Neural crest cell (in vitro differentiated cells): ENCODE measurements at regions not wholly inside any gene's neighbourhood (a gene's known extent, or its start where the extent isn't known, plus 50 kb on each side); places are given as distances from the start of the nearest gene placed in this dataset.

Experiments used
- DNase-seq: peaks from one replicate; pipeline ENCODE4 v3.0.0; 2021; ENCODE audit warnings: low read depth, mixed read lengths, low spot score
- H3K27ac Mint-ChIP-seq: one replicate; pipeline ENCODE4 v1.8.0; 2021; ENCODE audit warnings: mild to moderate bottlenecking, mixed read lengths; ENCODE audit not compliant: unreplicated experiment
- H3K27me3 Mint-ChIP-seq: 2 replicates; pipeline ENCODE4 v1.8.0; 2021; ENCODE audit warnings: low read depth, mild to moderate bottlenecking, mixed read lengths
- H3K36me3 Mint-ChIP-seq: 2 replicates; pipeline ENCODE4 v1.8.0; 2021; ENCODE audit warnings: low read depth, mild to moderate bottlenecking, mixed read lengths
- H3K4me1 Mint-ChIP-seq: 2 replicates; pipeline ENCODE4 v1.8.0; 2021; ENCODE audit warnings: mixed read lengths
- H3K4me3 Mint-ChIP-seq: one replicate; pipeline ENCODE4 v1.8.0; 2021; ENCODE audit warnings: mild to moderate bottlenecking, mixed read lengths
- H3K9me3 Mint-ChIP-seq: 2 replicates; pipeline ENCODE4 v1.8.0; 2021; ENCODE audit warnings: mixed read lengths
- TF ChIP-seq, protein P1 (sequence below): fragments of 200-600 bp; sonication (generic); conservative IDR thresholded peaks from 2 replicates; pipeline ENCODE4 v1.5.0; 2021; ENCODE audit warnings: antibody characterized with exemption, mild to moderate bottlenecking

DNA sequence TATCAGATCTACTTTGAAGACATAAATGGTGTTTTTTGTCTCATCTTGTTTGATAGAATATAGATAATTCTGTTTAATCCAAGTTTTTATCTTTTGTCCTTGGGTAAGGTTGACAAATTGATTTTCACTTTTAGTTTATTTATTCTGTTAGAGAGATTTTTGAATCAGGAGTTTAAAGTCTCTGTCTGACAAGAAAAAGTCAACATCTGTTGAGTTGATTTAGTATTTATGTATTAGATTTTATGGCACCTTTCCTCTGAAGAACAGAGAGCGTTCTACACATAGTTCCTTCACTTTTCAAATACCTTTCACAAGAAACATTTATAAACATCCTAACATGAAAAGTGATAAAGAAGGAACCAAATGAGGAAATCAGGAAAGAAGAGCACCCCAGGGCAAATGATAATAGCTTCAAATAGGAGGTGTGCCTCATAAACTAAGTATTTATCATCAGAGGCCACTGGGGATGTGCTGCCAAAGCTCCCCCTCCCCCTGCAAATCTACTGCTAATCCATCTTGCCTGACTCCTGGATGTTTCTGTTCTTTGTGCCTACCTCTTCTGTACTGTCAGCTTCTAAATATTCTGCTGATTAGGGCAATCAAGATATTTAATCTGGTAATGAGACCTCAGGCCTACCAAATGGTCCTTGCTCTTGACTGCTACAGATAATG, 457.7 kb upstream of the CHD1 start:
- peaks cover 3% of the 10 kb centered on the region for H3K36me3 Mint-ChIP-seq
- DNase-seq: no peak
- no peaks in the 10 kb centered on the region for H3K27me3 Mint-ChIP-seq
- peaks cover 9% of the 10 kb centered on the region for H3K9me3 Mint-ChIP-seq
- H3K4me3 Mint-ChIP-seq: no peak overlapping the region
- TF ChIP-seq, protein P1, sequence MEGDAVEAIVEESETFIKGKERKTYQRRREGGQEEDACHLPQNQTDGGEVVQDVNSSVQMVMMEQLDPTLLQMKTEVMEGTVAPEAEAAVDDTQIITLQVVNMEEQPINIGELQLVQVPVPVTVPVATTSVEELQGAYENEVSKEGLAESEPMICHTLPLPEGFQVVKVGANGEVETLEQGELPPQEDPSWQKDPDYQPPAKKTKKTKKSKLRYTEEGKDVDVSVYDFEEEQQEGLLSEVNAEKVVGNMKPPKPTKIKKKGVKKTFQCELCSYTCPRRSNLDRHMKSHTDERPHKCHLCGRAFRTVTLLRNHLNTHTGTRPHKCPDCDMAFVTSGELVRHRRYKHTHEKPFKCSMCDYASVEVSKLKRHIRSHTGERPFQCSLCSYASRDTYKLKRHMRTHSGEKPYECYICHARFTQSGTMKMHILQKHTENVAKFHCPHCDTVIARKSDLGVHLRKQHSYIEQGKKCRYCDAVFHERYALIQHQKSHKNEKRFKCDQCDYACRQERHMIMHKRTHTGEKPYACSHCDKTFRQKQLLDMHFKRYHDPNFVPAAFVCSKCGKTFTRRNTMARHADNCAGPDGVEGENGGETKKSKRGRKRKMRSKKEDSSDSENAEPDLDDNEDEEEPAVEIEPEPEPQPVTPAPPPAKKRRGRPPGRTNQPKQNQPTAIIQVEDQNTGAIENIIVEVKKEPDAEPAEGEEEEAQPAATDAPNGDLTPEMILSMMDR: no peak
- no peaks in the 10 kb centered on the region for H3K4me1 Mint-ChIP-seq
- H3K27ac Mint-ChIP-seq: no peak overlapping the region

DNA sequence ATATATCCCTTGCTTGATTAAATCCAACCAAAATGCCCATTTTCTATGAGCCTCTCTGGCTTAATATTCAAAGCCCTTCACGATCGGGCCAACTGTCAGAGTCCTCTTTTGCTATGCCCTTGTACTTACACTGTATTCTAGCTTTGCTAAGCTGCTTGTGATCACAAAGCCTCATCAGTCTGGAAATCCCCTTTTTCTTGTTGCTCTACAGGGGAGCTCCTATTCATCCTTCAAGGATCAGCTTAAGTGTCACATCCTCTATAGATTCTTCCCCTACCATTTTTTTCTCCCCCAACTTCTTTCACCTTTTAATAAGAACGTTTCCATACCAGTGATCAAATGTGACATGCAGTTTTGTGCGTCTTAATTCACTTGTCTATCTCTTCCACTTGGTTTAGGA, 450.4 kb upstream of the CHD1 start:
- no peak for DNase-seq
- H3K27me3 Mint-ChIP-seq: no peaks in the 10 kb centered on the region

DNA sequence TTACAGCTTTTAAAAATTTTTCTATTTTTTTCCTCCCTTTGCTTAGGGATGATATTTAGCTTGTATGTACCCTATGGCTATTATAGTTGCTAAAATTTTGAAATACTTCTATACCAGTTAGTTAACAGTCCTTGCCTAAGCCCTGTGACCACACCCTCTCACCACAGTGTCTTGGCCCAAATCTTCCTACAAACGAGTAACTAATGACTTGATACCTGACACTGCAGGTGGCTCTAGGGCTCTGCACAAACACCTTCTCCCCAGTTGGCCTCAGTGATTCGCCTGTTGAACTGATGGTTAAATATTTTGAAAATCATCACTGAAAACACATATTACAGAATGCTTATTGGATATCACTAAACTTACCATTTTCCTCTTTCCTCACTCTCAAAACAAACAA, 449.6 kb upstream of the CHD1 start:
- peaks cover 4% of the 10 kb centered on the region for H3K9me3 Mint-ChIP-seq
- no peak overlapping the region for H3K4me3 Mint-ChIP-seq
- H3K27me3 Mint-ChIP-seq: no peaks in the 10 kb centered on the region
- no peak overlapping the region for H3K27ac Mint-ChIP-seq
- TF ChIP-seq, protein P1: no peak
- no peaks in the 10 kb centered on the region for H3K4me1 Mint-ChIP-seq
- peaks cover 3% of the 10 kb centered on the region for H3K36me3 Mint-ChIP-seq
- DNase-seq: no peak

More for the DNA sequence above, 450.4 kb upstream of the CHD1 start:
- Mint-ChIP-seq H3K4me1 (no peaks in the 10 kb centered on the region), H3K36me3 (peaks cover 3% of the 10 kb centered on the region), H3K9me3 (peaks cover 9% of the 10 kb centered on the region), H3K27ac (no peak overlapping the region), H3K4me3 (no peak overlapping the region)
- TF ChIP-seq, protein P1: no peak

DNA sequence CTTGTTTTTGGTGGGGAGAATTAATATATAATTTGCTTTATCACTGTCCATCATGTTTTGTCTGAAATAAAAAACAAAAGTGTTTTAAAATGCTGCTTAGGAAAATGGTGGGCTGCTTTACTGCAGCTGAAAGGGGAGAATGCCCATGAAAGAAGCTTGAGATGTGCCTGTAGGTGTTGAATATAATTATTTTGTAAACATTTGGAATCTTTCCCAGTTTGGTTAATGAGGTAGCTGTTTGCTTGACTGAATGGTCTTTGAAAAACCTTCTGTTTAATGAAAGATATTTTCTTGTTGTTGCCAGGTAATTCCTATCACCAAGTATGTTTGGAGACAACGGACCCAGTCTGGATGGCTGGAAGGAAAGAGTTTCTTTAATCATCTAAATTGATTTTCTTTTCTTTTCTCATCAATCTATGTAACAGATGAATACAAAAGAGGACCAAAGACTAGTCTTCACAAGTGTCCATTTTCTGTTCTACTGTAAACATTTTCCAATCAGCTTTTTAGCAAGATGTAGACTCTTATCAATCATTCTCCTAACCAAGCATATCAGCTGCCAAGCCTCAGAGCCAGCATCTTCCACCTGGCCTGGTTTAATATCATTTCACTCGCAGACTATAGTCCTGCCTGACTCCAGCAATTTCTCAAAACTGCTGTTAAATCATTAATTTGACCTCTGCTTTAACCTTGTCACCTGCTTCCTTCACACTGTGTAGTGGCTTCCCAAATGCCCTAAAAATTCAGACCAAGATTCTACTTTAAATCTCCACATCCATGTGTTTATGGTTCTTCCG, 441.2 kb upstream of the CHD1 start:
- H3K9me3 Mint-ChIP-seq: no peaks in the 10 kb centered on the region
- no peaks in the 10 kb centered on the region for H3K27me3 Mint-ChIP-seq
- H3K27ac Mint-ChIP-seq: no peak overlapping the region
- TF ChIP-seq, protein P1: no peak
- peaks cover 7% of the 10 kb centered on the region for H3K4me1 Mint-ChIP-seq
- no peak overlapping the region for H3K4me3 Mint-ChIP-seq
- no peak for DNase-seq
- no peaks in the 10 kb centered on the region for H3K36me3 Mint-ChIP-seq

DNA sequence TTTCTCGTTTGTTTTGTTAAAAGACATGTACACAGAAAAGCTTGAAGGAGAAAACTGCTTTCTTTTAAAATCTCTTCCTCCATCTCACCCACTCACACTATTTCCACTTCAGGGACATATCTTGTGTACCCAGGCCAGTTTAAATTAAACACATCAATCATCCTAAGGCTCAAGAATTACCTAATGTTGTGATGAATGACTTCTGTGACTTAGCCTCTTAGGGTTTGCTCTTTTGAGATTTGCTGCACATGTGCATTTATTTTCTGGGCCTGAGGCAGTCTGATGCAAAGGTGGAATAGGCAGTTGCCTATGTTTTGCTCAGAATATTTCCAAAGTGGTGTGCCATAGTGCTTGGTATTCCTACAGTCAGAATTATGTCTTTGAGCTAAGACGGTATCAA, 439.9 kb upstream of the CHD1 start:
- Mint-ChIP-seq H3K9me3 (no peaks in the 10 kb centered on the region), H3K36me3 (no peaks in the 10 kb centered on the region), H3K4me1 (peaks cover 7% of the 10 kb centered on the region), H3K27me3 (no peaks in the 10 kb centered on the region), H3K4me3 (no peak overlapping the region), H3K27ac (no peak overlapping the region)
- no peak for DNase-seq
- TF ChIP-seq, protein P1: no peak
